ENCODE measurements at regions not wholly inside any gene's neighbourhood (a gene's known extent, or its start where the extent isn't known, plus 50 kb on each side); places are given as distances from the start of the nearest gene placed in this dataset.
"Not testable (repeated sequence)": the region's sequence is repeated elsewhere in the genome, so short reads cannot be mapped to it uniquely, and the experiment has no call there.

GRCh38 chr21:15932726-15933125 lies 202.9 kb downstream of the USP25 start:
- no peak overlapping the region for H3K27ac Mint-ChIP-seq
- H3K36me3 Mint-ChIP-seq (ENCODE audit: low read depth), result no peaks in the 10 kb centered on the region
- no peaks in the 10 kb centered on the region for H3K4me1 Mint-ChIP-seq
- H3K9me3 ChIP-seq (ENCODE audit: control insufficient read depth, low read length, poor library complexity, severe bottlenecking), result no peaks in the 10 kb centered on the region
- DNase-seq (no peak), ATAC-seq (no peak)
- H3K4me3 Mint-ChIP-seq, result no peak overlapping the region
- H3K27me3 Mint-ChIP-seq, result peaks cover 10% of the 10 kb centered on the region

GRCh38 chr21:15935530-15935929 lies 205.7 kb downstream of the USP25 start:
- no peaks in the 10 kb centered on the region for H3K9me3 ChIP-seq (ENCODE audit: control insufficient read depth, low read length, poor library complexity, severe bottlenecking)
- DNase-seq (no peak), ATAC-seq (no peak)
- no peaks in the 10 kb centered on the region for H3K36me3 Mint-ChIP-seq (ENCODE audit: low read depth)
- H3K27ac Mint-ChIP-seq, result no peak overlapping the region
- no peaks in the 10 kb centered on the region for H3K4me1 Mint-ChIP-seq
- H3K4me3 Mint-ChIP-seq, result no peak overlapping the region
- H3K27me3 Mint-ChIP-seq, result peaks cover 9% of the 10 kb centered on the region

- no peaks in the 10 kb centered on the region for H3K9me3 ChIP-seq (ENCODE audit: control insufficient read depth, low read length, poor library complexity, severe bottlenecking)
- ATAC-seq (no peak), DNase-seq (no peak)
- H3K36me3 Mint-ChIP-seq (ENCODE audit: low read depth), result no peaks in the 10 kb centered on the region
- peaks cover 5% of the 10 kb centered on the region for H3K27me3 Mint-ChIP-seq
- no peak overlapping the region for H3K27ac Mint-ChIP-seq
- no peaks in the 10 kb centered on the region for H3K4me1 Mint-ChIP-seq
- H3K4me3 Mint-ChIP-seq, result no peak overlapping the region
These were observed 213.4 kb downstream of the USP25 start for GRCh38 chr21:15943009-15943666.

- DNase-seq (no peak), ATAC-seq (no peak)
- no peak overlapping the region for H3K27ac Mint-ChIP-seq
- no peaks in the 10 kb centered on the region for H3K27me3 Mint-ChIP-seq
- no peaks in the 10 kb centered on the region for H3K4me1 Mint-ChIP-seq
- H3K4me3 Mint-ChIP-seq, result no peak overlapping the region
- no peaks in the 10 kb centered on the region for H3K36me3 Mint-ChIP-seq (ENCODE audit: low read depth)
- H3K9me3 ChIP-seq (ENCODE audit: control insufficient read depth, low read length, poor library complexity, severe bottlenecking), result no peaks in the 10 kb centered on the region
These were observed 217.9 kb downstream of the USP25 start for GRCh38 chr21:15947677-15948076.

GRCh38 chr21:15953551-15954116 lies 223.9 kb downstream of the USP25 start:
- Mint-ChIP-seq H3K27ac (no peak overlapping the region), H3K36me3 (ENCODE audit: low read depth) (no peaks in the 10 kb centered on the region), H3K4me1 (no peaks in the 10 kb centered on the region), H3K27me3 (no peaks in the 10 kb centered on the region), H3K4me3 (no peak overlapping the region)
- DNase-seq, result no peak
- no peaks in the 10 kb centered on the region for H3K9me3 ChIP-seq (ENCODE audit: control insufficient read depth, low read length, poor library complexity, severe bottlenecking)
- ATAC-seq, result no peak

GRCh38 chr21:15964236-15964855 lies 234.6 kb downstream of the USP25 start:
- Mint-ChIP-seq H3K4me1 (no peaks in the 10 kb centered on the region), H3K4me3 (no peak overlapping the region), H3K27me3 (peaks cover 10% of the 10 kb centered on the region), H3K27ac (no peak overlapping the region), H3K36me3 (ENCODE audit: low read depth) (no peaks in the 10 kb centered on the region)
- ATAC-seq (no peak), DNase-seq (no peak)
- H3K9me3 ChIP-seq (ENCODE audit: control insufficient read depth, low read length, poor library complexity, severe bottlenecking), result no peaks in the 10 kb centered on the region

- Mint-ChIP-seq H3K36me3 (ENCODE audit: low read depth) (no peaks in the 10 kb centered on the region), H3K27ac (no peak overlapping the region), H3K27me3 (peaks cover 18% of the 10 kb centered on the region), H3K4me3 (no peak overlapping the region), H3K4me1 (no peaks in the 10 kb centered on the region)
- H3K9me3 ChIP-seq (ENCODE audit: control insufficient read depth, low read length, poor library complexity, severe bottlenecking), result no peaks in the 10 kb centered on the region
- ATAC-seq, result no peak
- DNase-seq, result no peak
These were observed 236.4 kb downstream of the USP25 start for GRCh38 chr21:15966231-15966630.

- DNase-seq (no peak), ATAC-seq (no peak)
- no peaks in the 10 kb centered on the region for H3K4me1 Mint-ChIP-seq
- peaks cover 18% of the 10 kb centered on the region for H3K27me3 Mint-ChIP-seq
- H3K36me3 Mint-ChIP-seq (ENCODE audit: low read depth), result no peaks in the 10 kb centered on the region
- H3K9me3 ChIP-seq (ENCODE audit: control insufficient read depth, low read length, poor library complexity, severe bottlenecking), result no peaks in the 10 kb centered on the region
- H3K27ac Mint-ChIP-seq, result no peak overlapping the region
- H3K4me3 Mint-ChIP-seq, result no peak overlapping the region
These were observed 236.9 kb downstream of the USP25 start for GRCh38 chr21:15966651-15967050.

GRCh38 chr21:15967661-15968060 lies 237.9 kb downstream of the USP25 start:
- Mint-ChIP-seq H3K27me3 (peaks cover 18% of the 10 kb centered on the region), H3K36me3 (ENCODE audit: low read depth) (no peaks in the 10 kb centered on the region), H3K27ac (no peak overlapping the region), H3K4me1 (no peaks in the 10 kb centered on the region), H3K4me3 (no peak overlapping the region)
- DNase-seq (no peak), ATAC-seq (no peak)
- no peaks in the 10 kb centered on the region for H3K9me3 ChIP-seq (ENCODE audit: control insufficient read depth, low read length, poor library complexity, severe bottlenecking)

GRCh38 chr21:15968776-15969310 lies 239.1 kb downstream of the USP25 start:
- no peaks in the 10 kb centered on the region for H3K36me3 Mint-ChIP-seq (ENCODE audit: low read depth)
- H3K27me3 Mint-ChIP-seq, result peaks cover 18% of the 10 kb centered on the region
- no peak overlapping the region for H3K27ac Mint-ChIP-seq
- ATAC-seq (no peak), DNase-seq (no peak)
- H3K4me3 Mint-ChIP-seq, result no peak overlapping the region
- H3K4me1 Mint-ChIP-seq, result no peaks in the 10 kb centered on the region
- no peaks in the 10 kb centered on the region for H3K9me3 ChIP-seq (ENCODE audit: control insufficient read depth, low read length, poor library complexity, severe bottlenecking)

- Mint-ChIP-seq H3K36me3 (ENCODE audit: low read depth) (no peaks in the 10 kb centered on the region), H3K4me1 (no peaks in the 10 kb centered on the region), H3K27me3 (no peaks in the 10 kb centered on the region)
These were observed 247.0 kb downstream of the USP25 start for GRCh38 chr21:15976807-15977206.

GRCh38 chr21:15978215-15978738 lies 248.5 kb downstream of the USP25 start:
- DNase-seq, result no peak
- Mint-ChIP-seq H3K4me1 (no peaks in the 10 kb centered on the region), H3K27ac (no peak overlapping the region), H3K27me3 (peaks cover 4% of the 10 kb centered on the region), H3K4me3 (no peak overlapping the region), H3K36me3 (ENCODE audit: low read depth) (no peaks in the 10 kb centered on the region)
- no peaks in the 10 kb centered on the region for H3K9me3 ChIP-seq (ENCODE audit: control insufficient read depth, low read length, poor library complexity, severe bottlenecking)
- ATAC-seq, result no peak

More at GRCh38 chr21:15976807-15977206, 247.0 kb downstream of the USP25 start:
- H3K4me3 Mint-ChIP-seq, result no peak overlapping the region
- no peak overlapping the region for H3K27ac Mint-ChIP-seq
- no peaks in the 10 kb centered on the region for H3K9me3 ChIP-seq (ENCODE audit: control insufficient read depth, low read length, poor library complexity, severe bottlenecking)
- ATAC-seq (no peak), DNase-seq (no peak)

- H3K9me3 ChIP-seq (ENCODE audit: control insufficient read depth, low read length, poor library complexity, severe bottlenecking); H3K4me1 Mint-ChIP-seq; H3K4me3 Mint-ChIP-seq; DNase-seq; H3K27me3 Mint-ChIP-seq; ATAC-seq; H3K36me3 Mint-ChIP-seq (ENCODE audit: low read depth); H3K27ac Mint-ChIP-seq: not testable (repeated sequence)
These were observed 249.7 kb downstream of the USP25 start for GRCh38 chr21:15979493-15979892.

Measured in T-helper 17 cell (primary cell).